ENCODE measurements at regions not wholly inside any gene's neighbourhood (a gene's known extent, or its start where the extent isn't known, plus 50 kb on each side); places are given as distances from the start of the nearest gene placed in this dataset.
A peak's percentile ranks its signal among the peaks of the same experiment; 100 is the strongest.

DNA sequence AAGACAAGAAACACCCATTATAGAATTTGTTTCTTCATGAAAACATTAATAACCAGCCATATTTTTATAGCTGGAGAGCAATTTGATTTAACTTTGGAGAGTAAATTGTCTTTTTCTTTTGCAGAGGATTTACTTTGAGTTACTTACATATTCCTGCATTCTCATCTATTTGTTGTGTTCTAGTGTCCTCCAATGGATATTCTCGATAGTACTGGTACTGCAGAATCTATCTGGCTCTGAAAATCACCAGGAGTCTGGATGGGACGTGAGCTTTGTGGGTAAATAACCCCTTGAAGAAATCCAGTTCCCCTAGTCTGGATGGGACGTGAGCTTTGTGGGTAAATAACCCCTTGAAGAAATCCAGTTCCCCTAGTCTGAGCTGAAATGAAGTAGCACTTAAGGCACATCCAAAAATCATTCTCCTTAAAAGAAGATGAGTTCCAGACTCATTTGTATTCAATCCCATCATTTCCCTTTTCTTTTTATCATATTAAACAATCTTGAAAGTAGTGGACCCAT is 294.1 kb upstream of the UBE2E2 start:
- FAIRE-seq: no peak

DNA sequence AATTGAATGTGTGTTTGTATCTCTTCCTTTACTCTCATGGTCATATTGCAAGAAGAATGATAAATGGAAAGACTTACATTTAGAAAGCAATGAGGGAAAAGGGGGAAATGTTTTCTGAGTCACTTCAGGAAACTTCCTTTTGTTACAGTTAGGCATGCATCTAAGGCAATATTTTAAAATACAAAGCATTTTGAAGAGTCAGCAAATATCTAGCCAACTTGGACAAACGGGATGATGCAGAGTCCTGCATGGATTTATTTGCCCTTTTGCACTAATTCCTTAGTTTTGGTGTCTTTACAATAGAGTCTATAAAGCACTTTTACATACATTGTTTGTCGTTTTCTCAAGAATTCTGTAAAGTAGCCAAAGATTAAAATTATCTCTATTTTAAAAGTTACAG is 286.2 kb upstream of the UBE2E2 start:
- FAIRE-seq: no peak

DNA sequence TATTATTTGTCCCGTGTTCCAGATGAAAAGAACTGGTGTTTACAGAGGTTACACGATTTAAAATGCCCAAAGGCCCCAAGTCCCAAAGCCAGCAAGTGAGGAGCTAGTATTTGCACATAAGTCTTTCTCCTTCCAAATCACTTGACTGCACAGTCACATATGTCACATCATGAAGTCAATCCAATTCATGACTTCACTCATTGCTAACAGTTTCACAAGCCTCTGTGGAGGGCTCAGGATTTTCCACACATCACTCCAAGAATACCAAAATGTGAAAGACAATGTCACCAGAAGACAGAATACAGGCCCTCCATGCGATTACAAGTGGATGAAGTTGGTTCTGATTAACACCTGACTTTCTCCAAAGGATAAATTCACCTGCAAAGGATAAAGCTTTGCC is 283.1 kb upstream of the UBE2E2 start:
- FAIRE-seq: no peak

DNA sequence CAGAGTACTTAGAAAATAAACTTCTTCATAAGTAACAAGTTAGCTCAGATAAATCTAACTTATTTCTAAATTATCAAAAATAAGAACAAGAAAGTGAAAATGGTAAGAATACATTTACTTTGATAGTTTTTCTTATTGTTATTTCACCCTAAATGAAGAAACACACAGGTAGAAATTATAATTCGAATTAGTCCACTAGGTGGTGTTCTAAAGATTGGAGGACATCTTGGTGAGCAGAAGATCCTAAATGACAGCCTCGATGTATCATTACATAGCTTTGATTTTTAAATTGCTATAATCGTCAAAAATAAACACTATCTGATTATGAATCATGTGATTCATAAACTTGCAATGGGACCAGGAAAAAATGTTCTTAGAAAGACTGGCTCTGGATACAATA is 280.8 kb upstream of the UBE2E2 start:
- FAIRE-seq: peak; percentile 39

DNA sequence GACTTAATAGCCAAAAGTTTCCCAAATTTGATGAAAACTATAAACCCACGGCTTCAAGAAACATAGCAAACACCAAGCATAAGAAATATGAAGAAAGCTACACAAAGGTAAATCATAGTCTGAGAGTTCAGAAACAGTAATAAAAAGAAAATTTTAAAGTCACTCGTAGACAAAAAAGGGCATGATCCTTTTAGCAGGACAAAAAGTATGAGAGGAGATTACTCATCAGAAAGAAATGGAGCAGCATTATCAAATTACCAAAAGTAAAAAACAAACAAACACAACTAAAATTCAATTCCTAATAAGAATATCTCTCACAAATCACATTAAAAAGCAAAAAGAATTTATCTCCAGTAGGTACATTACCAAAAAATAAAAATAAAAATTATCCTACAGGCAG is 279.4 kb upstream of the UBE2E2 start:
- FAIRE-seq: no peak

DNA sequence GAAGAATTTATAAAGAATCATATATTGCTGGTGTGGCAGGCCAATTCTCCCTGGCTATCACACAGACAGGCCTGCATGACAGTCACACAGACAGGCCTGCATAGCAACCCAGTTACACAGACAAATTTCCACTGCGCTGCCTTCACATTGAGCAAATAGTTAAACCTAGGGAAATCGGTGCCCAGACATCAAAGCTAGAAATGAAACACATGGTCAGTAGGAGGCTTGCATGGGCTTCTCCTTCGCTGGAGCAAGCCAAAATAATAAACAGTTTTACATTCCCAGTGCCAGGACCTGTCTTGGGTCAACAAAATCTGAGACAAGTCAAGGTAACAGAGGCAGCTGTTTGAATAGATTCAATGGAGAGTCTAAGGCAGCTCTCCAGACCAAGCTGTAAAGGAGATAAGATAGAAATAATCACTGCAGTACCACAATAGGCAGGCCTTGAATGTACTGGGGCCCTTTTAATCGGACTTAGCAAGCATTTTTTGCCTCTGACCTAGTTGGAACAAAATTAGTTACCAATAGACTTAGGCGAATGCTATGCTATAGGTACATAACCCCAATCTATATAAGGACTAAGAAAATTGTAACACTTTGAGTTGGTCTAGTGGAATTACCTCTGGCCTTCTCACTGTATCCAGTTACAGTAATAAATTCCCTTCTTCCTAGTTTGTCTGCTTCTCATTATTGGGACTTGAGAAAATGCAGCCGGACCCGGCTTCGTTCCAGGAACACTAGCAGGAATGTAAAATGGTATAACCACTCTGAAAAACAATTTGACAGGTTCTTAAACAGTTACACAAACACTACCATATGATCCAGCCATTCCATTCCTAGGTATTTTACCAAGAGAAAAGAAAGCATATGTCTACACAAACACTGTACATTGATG is 274.7 kb upstream of the UBE2E2 start:
- no peak for FAIRE-seq

DNA sequence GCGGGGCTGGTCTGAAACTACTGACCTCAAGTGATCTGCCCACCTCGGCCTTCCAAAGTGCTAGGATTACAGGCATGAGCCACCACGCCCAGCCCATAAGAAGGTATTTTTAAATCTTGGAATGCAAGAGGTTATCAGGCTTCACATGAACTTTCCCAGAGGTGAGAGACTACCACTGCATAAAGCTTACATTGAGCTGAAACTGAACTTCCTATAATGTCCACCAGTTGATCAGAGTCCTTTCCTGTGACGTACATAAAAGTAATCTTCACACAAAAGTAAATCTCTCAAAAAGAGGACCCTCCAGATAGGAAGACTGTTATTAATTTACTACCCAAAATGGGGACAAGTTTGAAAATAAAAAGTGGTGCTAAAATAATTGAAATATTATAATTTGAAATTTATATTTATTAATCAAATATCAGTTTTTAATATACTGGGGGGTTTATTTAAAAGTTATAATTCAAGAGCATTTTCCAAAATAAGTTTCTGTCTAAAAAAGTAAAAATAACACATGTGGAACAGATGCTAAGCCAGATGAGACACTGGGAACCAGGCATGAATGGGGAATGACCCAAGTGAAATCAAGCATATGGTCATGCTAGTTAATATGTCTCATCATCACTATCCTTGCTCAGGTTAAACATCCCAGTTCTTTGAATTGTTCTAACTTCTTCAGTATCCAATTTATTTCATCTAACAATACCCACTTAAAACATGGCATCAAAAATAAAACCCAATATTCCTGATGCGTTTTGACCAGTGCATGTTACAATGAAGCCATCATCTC is 269.9 kb upstream of the UBE2E2 start:
- no peak for FAIRE-seq

DNA sequence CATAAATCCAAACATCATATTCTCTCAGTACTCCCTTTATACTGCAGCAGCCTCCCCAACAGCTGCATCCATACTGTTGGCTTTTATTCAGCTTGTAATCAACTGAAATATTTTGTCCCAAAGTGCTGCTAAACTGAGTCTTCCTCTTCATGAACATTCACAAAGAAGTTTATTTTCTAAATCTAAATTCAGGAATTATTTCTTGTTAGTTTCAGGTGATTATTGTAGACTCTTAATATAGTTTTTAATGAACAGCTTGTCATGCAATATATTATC is 269.3 kb upstream of the UBE2E2 start:
- FAIRE-seq: no peak

DNA sequence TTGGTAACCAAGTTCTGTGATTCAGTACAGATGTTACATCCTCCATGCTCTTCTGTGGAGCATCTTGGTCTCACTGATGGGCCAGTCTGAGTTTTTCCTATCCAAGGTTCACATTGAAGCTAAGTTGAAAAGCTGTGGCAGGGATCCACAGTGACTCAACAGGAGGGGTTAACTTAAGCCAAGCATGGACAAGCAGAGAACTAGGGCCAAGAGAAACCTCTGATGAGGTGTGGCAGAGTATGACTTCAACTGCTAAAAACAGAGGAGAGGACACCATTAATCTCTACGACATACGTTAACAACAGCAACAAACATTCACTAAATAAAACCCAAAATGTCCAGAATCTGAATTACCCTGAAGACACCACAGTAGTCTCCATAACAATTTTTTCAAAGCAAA is 268.1 kb upstream of the UBE2E2 start:
- FAIRE-seq: no peak

DNA sequence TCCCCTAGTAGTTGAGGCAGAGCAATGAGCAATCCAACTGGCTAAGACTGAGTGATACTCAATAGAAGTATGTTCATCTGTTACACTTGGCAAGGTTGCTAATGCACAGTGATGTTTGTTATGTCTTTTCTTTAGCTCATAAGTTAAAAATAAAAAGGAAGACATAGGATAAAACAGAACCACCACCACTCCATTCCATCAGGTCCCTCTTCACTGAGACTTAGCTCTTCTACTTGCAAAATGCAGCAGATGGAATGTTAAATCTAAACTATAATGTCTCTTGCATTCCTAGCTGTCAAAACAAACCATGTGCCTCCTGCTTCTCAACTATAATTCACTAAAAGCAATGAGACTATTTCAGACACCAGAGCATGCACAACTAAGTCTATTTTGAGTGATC is 265.6 kb upstream of the UBE2E2 start:
- FAIRE-seq: no peak

DNA sequence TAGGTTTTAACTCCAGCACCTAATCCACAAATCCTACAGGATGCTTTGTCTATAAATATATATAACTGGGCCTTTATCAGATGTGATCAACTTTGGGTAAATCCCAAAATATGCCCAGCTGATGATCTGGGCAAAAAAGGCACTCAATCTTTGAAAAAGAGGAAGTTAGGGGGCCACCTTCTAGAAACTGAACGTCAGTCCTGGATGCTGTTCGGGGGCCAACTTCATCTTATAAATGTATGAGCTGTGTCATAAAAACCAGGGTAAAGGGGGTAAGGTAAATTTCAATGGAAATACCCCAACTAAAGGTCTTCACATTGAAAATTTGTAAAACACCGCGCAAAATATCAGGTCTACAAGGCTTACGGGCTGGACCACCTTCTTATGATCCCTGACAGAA is 264.4 kb upstream of the UBE2E2 start:
- no peak for FAIRE-seq

DNA sequence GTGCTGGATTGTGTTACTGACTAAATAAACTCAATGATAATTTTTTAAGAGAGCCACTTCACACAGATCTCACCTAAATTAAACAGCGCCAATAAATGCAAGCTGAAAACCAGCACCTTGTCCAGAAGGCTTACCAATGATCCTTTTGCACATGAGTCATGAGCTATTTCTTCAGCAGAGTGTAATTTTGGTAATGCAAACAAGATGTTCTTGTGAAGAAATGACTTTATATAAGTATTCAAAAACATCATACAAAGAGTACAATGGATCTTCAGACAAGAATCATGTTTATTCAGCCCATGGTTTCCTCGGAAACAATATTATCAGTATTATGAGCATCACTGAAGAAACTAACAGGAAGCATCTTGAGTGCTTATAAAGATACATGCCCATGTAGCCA is 263.8 kb upstream of the UBE2E2 start:
- no peak for FAIRE-seq

DNA sequence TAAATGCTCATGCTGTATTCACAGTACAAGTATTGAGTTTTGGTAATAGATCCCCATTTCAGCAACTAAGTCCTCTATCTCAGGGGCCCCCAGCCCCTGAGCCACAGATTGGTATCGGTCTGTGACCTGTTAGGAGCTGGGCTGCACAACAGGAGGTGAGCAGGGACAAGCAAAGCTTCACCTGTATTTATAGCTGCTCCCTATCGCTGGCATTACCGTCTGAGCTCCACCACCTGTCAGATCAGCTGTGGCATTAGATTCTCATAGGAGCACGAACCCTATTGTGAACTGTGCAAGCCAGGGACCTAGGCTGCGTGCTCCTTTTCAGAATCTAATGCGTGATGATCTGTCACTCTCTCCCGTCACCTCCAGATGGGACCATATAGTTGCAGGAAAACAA is 262.8 kb upstream of the UBE2E2 start:
- FAIRE-seq: no peak

DNA sequence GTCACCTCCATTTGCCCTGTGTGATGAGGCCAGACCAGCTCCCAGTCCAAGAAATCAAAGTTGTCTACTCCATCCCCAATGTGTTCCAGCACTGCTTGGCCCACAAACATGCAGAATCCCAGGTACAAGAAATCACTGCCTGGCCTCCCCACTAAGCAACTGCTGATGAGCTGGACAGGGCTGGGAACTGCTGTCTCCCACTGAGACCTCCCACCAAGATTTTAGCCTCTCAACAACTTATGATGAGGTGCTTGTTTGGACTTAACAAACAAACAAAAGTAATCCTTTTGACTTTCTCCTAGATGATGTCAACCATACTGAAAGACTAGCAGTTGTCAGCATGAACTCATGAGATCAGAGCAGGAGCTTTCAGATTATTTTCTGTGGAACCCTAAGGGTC is 260.1 kb upstream of the UBE2E2 start:
- FAIRE-seq: no peak

DNA sequence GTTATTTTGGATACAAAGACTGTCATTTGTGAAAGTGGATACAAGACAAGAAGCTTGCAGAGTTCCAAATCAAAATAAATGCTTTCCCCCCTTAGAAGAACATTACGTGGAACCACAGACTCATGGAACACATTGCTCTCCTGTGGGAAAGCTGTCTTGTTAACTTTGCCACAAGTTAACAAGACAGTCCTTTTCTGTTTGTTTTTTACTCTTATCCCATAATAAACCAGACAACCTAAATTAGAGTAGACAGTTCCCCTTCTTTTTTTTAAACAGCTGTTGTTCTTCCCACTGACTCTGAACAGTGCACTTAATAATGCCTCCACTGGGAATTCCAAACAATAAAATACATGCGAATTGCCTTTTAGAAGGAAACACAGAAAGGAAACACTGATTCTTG is 255.3 kb upstream of the UBE2E2 start:
- FAIRE-seq: no peak

DNA sequence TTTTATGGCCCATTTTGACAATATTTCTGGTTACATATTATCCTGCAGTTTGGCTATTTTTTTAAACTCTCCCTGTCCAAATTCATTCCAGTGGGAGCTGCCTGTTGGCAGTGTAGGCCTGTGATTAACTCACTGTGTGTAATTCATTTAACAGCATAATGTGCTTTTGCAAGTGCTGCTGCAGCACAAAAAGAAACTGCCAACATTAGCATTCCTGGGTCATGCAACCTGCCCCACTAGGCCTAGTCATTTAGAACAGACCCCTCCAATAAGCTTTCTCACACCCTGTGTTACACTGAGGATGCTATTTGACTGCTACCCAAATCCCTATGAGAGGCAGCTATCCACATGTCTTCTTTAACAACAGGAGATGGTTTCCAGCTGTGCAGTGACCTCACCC is 251.2 kb upstream of the UBE2E2 start:
- FAIRE-seq: no peak

DNA sequence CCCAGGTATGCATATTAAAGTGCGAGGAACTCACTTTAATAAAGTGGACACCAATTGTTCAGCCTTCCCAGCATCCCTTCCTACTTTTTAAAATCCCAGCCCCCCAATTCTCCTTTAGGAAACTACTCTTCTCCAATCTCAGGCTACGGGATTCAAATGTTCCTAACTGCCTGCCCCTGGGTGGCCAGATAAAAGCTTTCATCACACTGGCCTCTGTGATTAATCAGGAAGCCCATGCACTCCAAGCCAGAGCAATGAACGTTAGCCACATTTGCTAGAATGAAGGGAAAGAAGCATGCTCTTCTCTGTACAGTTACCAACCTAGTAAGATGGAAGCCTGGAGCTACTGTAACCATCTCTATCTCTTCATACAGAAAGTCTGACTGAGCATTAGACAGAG is 250.3 kb upstream of the UBE2E2 start:
- FAIRE-seq: no peak

DNA sequence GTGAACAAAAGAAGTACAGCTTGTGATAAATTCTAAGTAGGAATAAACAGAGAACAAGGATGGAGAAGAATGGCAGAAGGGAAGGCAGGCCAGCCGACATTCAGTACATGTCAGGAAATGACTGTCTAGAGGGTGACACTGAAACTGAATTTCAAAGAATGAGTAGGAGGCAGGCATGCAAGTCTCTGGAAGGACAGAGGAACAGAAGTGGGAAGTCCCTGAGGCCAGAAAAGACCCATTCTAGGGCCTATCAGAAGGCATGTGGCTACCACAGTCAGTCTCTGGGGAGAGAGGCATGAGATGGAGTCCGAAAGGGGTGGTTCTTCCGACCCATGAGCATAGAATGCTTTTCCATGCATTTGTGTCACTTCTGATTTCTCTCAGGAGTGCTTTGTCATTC is 243.5 kb upstream of the UBE2E2 start:
- FAIRE-seq: no peak

DNA sequence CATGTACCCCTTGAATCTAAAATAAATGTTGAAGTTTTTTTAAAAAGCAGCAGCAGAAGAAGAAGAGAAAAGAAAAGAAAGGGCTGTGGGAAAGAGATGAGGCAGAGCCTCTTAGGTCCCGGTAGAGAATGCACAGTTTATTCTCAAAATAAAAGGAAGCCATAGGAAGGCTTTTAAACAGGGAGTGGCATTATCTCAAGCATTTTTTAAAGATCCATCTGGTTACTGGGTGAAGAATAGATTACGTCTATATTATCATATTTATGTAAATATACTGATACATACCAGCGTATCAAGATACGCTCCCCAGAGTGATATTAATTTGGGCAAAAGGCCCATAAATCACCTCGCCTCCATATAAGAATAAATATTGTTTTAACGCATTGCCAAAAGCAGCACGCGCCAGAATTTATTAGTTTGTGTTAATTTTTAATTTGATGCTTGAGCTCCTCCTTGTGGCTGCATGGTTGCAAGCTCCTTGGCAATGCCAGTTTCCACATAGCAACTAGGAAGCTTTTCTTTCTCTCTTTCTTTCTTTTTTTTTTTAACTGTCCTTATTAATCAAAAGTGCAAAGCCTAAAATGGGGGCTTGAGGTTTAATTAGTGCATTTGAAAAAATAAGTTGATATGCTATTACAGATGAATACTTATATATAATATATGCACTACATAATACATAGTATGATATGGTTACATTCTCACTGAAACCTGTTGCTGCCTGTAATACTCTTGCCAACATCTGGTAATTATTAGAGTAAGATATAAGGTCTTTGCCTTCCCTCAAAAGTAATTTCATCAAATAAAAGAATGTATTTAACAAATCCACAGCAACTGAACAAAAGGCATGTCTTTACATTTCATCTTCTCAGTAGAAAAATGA is 242.8 kb upstream of the UBE2E2 start:
- FAIRE-seq: no peak

DNA sequence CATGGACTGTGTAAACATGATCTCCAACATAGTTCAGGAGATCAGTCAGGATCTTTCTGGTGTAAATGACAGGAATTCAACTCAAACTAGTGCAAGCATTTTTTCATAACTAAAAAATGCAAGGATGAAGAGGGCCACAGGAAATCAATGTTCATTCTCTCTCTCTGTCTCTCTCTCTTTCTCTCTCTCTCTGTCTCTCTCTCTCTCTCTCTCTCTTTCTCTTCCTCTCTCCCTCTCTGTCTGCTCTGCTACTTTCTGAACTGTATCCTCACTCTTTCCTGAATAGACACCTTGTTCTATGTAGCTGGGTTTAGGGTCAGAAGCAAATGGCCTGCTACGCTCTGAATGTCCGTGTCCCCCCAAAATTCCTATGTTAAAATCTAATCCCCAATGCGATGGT is 240.9 kb upstream of the UBE2E2 start:
- no peak for FAIRE-seq

DNA sequence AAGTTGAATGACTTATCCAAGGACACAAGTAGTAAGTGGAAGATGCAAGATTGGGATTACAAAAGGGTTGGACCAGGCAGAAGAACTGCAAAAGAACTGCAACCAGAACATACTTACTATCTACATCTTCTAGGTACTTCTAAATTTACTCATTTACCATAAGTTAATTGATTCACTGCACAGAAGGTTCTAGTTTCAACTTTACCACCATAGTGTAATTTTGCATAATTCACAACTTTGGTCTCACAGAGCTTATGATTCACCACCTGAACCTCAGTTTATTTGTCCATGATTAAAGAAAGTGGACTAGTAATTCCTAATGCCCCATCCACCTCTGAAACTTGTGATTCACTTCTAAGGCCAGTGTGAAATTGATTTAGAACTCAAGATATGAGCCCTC is 236.8 kb upstream of the UBE2E2 start:
- FAIRE-seq: no peak

DNA sequence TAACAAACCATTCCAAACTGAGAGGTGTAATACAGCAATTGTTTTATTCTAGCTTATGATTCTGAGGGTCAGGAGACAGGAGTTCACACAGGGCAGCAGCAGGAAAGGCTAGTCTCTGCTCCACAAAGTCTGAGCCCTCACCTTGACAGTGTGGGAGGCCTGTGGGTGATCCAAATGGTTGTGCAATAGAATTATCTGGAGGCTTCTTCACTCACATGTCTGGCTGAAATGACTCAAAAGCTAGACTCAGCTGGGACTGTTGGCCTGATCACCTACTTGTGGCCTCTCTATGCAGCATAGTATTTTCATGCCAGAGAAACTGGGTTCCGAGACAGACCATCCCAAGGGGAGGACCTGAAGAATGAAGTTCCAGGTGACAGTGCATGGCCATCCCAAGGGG is 233.9 kb upstream of the UBE2E2 start:
- no peak for FAIRE-seq

DNA sequence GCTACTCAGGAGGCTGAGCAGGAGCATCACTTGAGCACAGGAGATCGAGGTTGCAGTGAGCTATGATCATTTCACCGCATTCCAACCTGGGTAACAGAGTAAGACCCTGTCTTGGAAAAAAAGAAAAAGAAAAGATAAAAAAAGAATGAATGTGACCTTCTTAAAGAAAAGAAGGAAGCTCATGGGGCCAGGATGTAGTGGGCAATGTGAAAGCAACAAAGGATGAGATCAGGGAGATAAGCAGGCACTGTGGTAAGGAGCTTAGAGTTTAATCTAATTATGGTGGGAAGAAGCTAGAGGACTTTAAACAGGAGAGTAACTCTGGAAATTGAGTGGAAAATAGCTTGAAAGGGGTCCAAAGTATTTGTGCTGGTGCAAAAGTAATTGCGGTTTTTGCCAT is 231.6 kb upstream of the UBE2E2 start:
- FAIRE-seq: no peak
